Epidermal melanocyte (primary cell): ENCODE measurements at regions not wholly inside any gene's neighbourhood (a gene's known extent, or its start where the extent isn't known, plus 50 kb on each side); places are given as distances from the start of the nearest gene placed in this dataset.
"Not testable (repeated sequence)": the region's sequence is repeated elsewhere in the genome, so short reads cannot be mapped to it uniquely, and the experiment has no call there.

ENCODE experiments used
- DNase-seq: peaks from one replicate; pipeline ENCODE4 v3.0.0; 2011; ENCODE audit warnings: low spot score; ENCODE audit not compliant: insufficient read length

DNA sequence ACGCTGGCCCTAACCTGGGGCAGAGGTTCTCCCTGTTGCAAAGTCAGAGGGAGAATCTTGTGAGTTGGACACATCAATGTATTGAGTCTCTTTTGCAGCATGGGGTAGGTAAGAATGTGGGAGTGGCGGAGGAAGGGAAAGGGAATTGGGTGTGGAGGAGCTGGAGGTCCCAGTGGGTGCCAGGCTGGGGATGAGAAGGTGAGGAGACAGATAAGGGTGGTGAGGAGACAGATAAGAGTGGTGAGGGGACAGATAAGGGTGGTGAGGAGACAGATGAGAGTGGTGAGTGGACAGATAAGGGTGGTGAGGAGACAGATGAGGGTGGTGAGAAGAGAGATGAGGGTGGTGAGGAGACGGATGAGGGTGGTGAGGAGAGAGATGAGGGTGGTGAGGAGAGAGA is 72.9 kb upstream of the SFSWAP start:
- no peak for DNase-seq

DNA sequence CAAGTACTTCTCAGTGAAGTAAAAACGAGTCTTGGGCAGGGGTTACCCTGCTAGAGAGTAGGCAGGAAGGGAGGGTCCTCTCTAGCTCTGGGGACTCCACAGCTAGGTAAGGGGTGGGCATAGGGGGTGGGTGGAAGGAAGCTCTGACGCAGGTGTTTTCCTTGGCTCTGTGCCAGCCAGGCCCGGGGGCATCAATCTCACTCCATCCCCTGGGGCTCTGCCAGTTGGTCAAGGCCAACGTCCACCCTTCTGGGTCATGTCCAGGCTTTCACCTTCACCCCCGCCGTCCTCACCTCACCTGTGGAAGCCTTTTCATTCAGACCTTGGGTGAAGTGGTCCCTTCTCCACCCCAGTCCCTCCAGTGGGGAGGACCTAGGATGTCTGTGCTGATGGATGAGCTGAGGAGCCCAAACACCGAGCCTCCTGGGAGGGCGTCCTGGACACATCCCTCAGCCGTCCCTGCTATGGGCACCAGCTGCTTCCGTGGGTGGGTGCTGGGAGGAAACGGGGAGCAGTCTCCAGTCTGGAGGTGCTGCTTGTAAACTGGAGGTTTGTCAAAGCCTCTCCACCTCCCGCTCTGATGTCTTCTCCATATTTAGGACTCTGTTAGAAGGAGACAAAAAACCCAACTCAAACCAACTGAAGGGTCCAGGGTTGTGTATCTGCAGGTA is 71.5 kb upstream of the SFSWAP start:
- no peak for DNase-seq

DNA sequence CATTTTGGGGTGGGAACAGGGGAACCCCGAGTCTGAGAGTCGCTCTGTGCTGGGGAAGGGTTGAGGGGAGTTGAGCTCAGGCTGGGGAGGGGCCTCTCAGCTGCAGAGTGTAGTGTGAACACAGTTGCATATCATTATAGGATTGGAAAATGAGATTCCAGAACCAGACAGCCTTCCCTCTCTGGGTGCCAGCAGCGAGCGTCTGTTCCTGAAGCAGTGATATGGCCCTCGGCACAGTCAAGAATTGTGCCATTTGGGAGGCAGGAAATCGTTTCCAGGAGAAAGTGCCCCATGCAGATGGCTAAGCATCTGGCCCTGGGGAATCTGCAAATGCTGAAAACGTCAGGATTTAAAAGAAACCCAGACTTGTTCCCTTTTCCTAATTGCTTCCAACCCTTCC is 70.4 kb upstream of the SFSWAP start:
- DNase-seq: no peak

DNA sequence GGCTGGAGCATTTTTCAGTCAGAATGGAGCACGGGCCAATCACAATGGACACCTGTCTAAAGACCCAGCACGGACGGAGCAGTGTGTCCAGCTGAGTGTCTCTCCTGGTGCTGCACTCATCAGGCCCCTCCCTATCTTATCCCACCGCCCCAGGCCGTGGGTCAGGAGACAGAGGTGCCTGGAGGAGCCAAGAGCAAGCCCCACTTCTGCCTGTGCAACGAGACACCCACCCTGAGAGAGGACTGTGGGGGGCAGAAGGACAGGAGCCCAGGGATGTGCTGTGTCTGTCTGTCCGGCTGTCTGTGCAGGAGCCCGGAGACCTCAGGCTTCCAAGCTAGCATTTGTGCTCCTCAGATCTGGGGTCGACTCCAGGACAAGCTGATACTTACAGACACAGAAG is 69.6 kb upstream of the SFSWAP start:
- DNase-seq: no peak

DNA sequence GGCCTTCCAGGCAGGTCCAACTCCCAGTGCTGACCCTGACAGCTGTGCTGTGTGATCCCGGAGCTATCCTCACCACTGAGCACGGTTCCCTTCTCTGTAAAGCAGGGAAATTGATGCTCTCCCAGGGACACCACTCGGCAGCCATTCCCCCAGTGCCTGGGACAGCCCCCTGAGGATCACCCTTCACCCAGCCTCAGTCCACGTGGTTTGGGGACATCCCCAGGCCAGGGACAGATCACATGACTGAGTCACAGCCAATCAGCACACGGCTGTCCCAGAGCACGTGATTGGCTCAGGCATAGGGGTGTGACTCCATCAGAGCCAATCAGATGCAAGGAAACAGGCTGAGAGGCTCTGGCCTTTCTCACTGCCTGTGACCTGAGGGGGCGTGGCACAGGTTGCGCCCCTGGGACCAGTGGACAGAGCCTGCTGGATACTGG is 68.8 kb upstream of the SFSWAP start:
- DNase-seq: no peak

DNA sequence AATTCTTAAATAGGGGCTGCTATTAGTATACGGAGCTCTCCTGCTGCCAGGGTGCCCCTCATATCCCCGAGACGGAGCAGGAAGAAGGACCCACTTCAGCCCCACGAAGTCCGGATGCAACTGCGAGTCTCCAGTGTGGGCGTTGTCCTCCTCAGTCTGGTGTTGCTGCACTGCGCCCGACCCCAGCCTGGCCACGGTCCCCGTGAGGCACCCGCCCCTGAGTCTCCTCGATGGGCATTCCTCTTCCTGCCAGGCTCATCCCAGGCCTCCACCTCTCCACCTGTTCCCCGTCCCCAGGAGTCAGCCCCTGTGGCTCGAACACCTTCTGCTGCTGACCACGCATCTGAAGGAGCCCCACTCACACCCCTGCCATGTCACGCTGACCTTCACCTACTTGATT is 68.1 kb upstream of the SFSWAP start:
- DNase-seq: no peak

DNA sequence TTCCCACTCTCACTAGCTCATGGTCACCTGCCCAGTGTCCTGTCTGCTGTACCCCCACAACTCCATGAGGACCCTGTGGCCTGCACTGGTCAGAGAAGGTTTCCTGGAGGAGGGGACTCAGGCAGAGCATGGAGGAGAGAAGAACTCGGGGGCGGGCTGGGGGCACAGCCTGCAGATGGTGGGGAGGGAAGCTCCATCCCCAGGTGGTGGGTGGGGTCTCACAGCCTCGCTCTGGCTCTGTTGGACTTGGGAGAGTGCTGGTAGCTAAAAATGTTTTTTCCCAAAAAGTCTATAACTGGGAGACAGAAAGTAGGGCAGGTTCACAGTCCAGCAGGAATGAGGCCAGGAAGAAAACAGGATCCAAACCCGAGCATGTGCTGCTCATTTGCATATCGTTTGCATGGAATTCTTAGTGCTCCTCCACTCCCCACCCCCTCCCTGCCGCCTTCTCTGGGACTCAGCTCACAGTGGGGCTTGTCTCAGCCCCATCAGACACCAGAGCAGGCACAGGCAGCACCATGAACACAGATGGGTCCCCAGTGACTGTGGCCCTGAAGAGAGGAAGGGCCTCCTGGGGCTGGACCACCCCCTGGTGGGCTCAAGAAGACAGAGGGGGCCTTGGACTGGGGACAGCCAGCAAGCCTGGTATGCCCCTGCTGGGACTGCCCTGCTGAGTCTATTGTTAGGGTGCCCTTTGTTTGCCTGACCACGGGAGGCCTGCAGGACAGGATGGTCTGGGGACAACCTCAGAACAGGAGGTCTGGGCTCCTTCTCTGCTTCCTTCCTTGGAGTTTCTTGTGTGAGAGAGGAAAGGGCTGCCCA is 67.0 kb upstream of the SFSWAP start:
- DNase-seq: no peak

DNA sequence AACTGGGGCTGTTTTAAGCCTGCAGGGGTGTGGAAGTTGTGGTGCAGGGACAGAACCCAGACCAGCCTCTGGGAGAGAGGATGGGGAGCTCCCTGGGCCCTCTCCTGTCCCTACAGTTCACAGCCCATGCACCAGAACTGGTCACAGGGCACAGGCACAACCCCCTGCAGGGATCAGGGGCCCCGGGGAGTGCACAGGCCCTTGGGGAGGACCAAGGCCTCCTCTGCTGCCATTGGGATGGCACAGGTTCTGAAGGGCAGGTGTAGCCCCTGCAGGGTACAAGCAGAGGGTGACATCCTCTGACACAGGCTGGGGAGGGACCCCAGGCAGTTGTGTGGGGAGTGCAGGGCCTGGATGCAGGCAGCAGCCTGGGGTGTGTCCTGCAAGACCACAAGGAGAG is 66.4 kb upstream of the SFSWAP start:
- no peak for DNase-seq

DNA sequence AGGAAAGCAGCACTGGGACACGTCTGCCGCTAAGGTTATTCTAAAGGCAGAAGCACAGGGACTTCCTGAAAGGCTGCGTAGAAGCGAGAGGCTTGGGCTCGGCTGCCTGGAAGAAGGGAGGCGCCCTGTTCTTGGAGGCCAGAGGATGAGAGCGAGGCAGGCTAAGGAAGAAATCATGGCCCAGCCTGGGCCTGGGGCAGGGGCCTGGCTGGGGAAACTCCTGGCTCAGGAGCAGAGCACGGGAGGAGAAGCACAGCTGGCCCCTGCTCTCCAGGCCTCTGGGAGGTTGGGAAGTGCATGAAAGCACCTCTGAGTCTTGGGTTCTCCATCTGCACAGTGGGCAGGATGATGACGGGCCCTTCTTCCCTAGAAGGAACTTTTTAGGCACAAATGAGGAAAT is 66.0 kb upstream of the SFSWAP start:
- DNase-seq: not testable (repeated sequence)

DNA sequence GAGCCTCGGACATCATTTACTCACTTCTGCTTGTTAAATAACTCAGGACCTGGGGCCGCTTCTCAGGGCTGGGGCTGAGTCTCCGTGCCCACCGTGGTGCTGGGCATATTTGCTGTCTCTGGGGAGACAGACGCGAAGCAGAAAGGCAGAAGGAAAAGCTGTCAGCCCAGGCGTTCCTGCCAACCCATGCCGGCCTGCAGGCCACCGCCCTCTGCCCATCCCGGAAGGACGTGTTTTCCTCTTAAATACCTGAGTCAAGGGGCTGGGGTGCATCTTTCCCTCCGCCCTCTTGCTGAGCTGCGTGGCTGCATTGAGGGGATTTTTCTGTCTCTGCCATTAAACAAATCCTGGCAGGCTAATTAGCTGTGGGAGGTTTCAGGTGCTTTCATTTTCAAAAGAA is 65.3 kb upstream of the SFSWAP start:
- not testable (repeated sequence) for DNase-seq

DNA sequence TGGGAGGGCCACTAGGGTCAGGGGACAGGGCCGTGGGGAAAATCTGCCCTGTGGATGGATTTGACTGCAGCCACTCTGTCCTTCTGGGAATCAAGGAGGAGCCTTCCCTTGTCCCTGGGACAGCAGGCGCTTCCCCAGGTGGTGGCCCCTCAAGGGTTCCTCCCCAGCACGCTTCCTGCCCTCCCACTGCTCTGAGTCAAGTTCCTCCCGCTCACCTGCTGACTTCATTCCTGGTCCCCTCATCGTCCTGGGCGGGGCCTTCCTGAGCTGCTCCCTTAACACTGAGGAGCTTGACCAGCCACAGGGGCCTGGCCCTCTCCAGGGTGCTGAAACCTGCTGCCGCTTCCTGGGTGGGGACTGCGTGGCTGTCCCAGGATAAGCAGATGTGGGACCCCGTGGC is 64.4 kb upstream of the SFSWAP start:
- not testable (repeated sequence) for DNase-seq

DNA sequence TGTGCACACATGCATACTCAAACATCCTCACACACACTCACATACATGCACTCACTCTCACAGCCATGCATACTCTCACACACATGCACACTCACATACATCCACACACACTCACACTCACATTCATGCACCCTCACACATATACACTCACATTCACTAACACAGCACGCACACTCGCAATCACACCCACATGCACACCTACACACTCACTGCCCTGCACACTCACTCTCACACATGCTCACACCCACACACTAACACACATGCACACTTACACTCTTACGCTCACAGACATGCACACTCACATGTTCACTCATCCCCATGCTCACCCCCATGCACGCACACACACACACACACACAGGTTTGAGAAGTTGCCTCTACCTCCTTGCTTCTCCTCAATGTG is 63.2 kb upstream of the SFSWAP start:
- DNase-seq: no peak

DNA sequence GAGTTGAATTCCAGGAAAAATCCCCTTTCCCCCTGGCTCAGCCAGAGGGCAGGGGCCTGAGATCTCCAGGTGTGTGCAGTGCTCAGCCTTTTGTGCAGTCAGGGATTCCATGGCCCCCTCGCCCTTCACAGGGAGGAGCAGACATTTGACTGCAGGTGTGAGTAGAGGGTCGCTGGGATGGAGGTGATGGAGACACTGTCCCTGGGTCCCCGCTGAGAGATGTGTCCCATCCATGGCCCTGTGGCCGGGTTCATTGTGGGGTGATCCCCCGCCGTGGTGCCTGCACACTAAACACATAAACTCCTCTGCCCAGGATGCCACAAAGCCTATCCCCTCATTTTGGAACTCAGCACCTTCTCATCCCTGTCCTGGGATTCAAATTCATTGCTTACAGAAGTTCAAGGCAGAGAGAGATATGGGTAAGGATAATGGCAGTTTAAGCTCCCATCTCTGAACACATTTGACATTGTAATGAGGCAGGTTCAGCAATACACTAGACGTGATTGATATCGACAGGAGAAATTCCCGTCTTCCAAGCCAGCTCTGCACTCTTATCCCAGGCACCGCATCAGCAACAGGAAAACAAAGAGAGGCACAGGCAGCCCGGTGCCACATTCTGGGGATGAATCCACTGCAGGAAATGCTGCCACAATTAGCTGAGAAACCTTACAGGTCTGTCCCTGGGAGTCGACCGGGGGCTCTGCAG is 55.3 kb upstream of the SFSWAP start:
- DNase-seq: not testable (repeated sequence)

DNA sequence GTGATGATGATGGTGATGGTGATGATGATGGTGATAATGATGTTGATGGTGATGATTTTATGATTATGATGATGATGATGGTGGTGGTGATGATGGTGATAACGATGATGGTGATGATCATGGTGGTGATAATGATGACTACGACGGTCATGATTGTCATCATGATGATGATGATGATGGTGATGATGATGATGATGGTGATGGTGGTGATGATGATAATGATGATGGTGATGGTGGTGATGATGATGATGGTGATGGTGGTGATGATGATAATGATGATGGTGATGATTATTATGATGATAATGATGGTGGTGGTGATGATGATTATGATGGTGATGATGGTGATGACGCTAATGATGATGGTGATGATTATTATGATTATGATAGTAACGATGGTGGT is 54.1 kb upstream of the SFSWAP start:
- DNase-seq: not testable (repeated sequence)

DNA sequence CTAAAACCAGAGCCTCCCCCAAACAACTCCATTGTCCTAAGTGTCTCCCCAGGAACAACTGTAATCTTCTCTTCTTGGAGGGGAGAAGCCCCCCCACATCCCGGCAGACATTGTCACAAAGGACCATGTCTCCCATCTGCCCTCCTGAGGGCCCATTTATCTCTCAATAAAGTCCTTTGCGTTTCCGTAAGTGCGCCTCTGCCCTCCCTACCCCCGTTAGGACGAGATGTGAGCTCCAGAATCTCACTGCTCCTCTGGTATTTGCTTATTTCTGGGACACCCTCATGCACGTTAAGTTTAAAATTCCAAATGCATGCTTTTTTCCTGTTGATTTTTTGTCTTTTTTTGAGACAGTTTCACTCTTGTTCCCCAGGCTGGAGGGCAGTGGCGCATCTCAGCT is 52.3 kb upstream of the SFSWAP start:
- DNase-seq: not testable (repeated sequence)

DNA sequence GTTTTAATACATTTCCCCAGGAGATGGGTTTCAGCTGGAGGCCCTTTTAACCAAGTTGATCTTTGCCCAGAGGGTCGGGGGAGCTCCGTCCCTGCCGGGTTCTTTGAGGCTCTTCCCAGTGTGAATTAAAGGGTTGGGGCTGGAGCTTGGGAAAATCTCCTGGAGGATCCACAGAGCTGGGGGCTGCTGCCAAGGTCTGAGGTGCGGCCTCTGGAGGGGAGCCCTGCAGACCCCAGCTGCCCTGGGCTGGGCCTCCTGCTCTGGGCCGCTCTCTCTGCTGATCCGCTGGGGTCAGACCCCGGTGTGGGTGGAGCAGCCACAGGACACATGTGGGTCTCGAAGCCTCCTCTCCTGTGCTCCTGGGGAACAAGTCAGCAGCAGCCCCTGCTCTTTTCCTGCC is 51.4 kb upstream of the SFSWAP start:
- not testable (repeated sequence) for DNase-seq

DNA sequence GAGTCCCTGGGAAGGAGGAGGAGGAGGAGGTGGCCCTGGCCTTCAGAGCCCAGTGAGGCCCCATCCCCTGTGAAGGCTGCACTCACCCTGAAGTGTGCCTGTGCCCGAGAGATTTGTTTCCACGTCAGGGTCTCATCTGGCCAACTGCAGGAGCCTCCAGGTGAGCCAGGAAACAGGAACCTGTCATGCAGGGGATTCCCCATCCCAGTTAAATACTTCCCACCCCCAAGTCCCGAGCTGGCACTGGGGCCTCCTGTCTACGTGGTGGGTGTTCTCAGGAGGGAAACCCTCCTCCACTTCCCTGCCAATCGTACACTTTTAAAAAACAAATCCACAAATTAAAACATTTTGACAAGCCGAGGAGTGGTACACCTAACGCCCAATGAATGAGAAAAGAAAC is 50.9 kb upstream of the SFSWAP start:
- DNase-seq: not testable (repeated sequence)

DNA sequence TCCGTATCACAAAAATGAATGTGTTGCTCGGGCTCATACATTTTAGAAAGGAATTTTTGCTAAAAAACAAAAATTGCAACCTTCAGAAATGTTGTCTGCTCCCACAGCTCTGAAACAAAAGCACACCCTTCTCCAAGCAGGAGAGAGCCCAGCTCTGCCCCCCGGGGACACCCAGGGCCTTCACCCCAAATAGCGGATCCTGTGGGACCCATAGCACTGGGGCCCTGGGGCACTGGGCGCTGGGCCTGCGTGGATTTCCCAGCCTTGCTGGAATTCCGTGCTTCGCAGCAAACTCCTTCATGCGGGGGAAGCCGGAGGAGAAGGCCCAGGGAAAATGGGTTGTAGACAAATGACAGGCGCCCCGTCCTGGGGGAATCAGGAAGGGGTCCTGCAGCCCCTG is 50.5 kb upstream of the SFSWAP start:
- not testable (repeated sequence) for DNase-seq
